GM23338 (cell line): ENCODE measurements at regions not wholly inside any gene's neighbourhood (a gene's known extent, or its start where the extent isn't known, plus 50 kb on each side); places are given as distances from the start of the nearest gene placed in this dataset.
A peak's percentile ranks its signal among the peaks of the same experiment; 100 is the strongest.

Source experiments
- ATAC-seq: fragments of 200-7000 bp; cut with Tn5 transposase; 3 replicates; pipeline ENCODE4 v1.9.1; 2020
- DNase-seq: peaks from one replicate; pipeline ENCODE4 v3.0.0-alpha.2; 2015; ENCODE audit warnings: low spot score
- H2AFZ ChIP-seq: fragments of 200-600 bp; sonication (generic); 2 replicates; pipeline ENCODE4 v1.8.0; 2016; ENCODE audit warnings: antibody characterized with exemption, mild to moderate bottlenecking, moderate library complexity
- H3F3A ChIP-seq: fragments of 200-600 bp; sonication (generic); replicated peaks from 2 replicates; pipeline ENCODE4 v1.8.0; 2017; ENCODE audit warnings: antibody characterized with exemption, mixed run types, low read depth
- H3K27ac ChIP-seq: fragments of 200-600 bp; sonication (generic); 2 replicates; pipeline ENCODE4 v1.6.1; 2016; ENCODE audit warnings: low read depth
- H3K27me3 ChIP-seq: fragments of 200-600 bp; sonication (generic); 2 replicates; pipeline ENCODE4 v1.8.0; 2016; ENCODE audit warnings: mild to moderate bottlenecking, mixed run types, moderate library complexity; ENCODE audit not compliant: insufficient read depth
- H3K36me3 ChIP-seq: fragments of 200-600 bp; sonication (generic); 2 replicates; pipeline ENCODE4 v1.8.0; 2016; ENCODE audit warnings: mild to moderate bottlenecking; ENCODE audit not compliant: insufficient read depth
- H3K4me1 ChIP-seq: fragments of 200-600 bp; sonication (generic); 2 replicates; pipeline ENCODE4 v1.8.0; 2016; ENCODE audit warnings: mild to moderate bottlenecking, moderate library complexity; ENCODE audit not compliant: insufficient read depth
- H3K4me2 ChIP-seq: fragments of 200-600 bp; sonication (generic); 2 replicates; pipeline ENCODE4 v1.7.1; 2017; ENCODE audit warnings: mixed run types
- H3K4me3 ChIP-seq: fragments of 200-600 bp; sonication (generic); 2 replicates; pipeline ENCODE4 v1.6.1; 2016; ENCODE audit warnings: mixed run types
- H3K79me2 ChIP-seq: fragments of 200-600 bp; sonication (generic); replicated peaks from 2 replicates; pipeline ENCODE4 v1.8.0; 2017; ENCODE audit warnings: mild to moderate bottlenecking; ENCODE audit not compliant: insufficient read depth
- H3K9me2 ChIP-seq: fragments of 200-600 bp; sonication (generic); 2 replicates; pipeline ENCODE4 v1.8.0; 2017; ENCODE audit not compliant: insufficient read depth
- H4K20me1 ChIP-seq: fragments of 200-600 bp; sonication (generic); replicated peaks from 2 replicates; pipeline ENCODE4 v1.8.0; 2017; ENCODE audit warnings: mild to moderate bottlenecking; ENCODE audit not compliant: insufficient read depth
- H3K27ac Mint-ChIP-seq: 2 replicates; pipeline ENCODE4 v1.8.0; 2020; ENCODE audit warnings: inconsistent platforms, mild to moderate bottlenecking, moderate library complexity, mixed read lengths
- H3K27me3 Mint-ChIP-seq: 3 replicates; pipeline ENCODE4 v1.8.0; 2022; ENCODE audit warnings: low read depth, mild to moderate bottlenecking, moderate library complexity, mixed read lengths, inconsistent platforms; ENCODE audit not compliant: insufficient read depth, poor library complexity
- H3K36me3 Mint-ChIP-seq: 3 replicates; pipeline ENCODE4 v1.8.0; 2021; ENCODE audit warnings: low read depth, mild to moderate bottlenecking, inconsistent platforms, moderate library complexity, mixed read lengths
- H3K4me1 Mint-ChIP-seq: 3 replicates; pipeline ENCODE4 v1.8.0; 2020; ENCODE audit warnings: mild to moderate bottlenecking, inconsistent platforms, mixed read lengths
- H3K4me3 Mint-ChIP-seq: 3 replicates; pipeline ENCODE4 v1.8.0; 2021; ENCODE audit warnings: moderate library complexity, mild to moderate bottlenecking, inconsistent platforms, mixed read lengths
- H3K9me3 Mint-ChIP-seq: 3 replicates; pipeline ENCODE4 v1.8.0; 2020; ENCODE audit warnings: moderate library complexity, mild to moderate bottlenecking, inconsistent platforms, mixed read lengths
- CREB1 ChIP-seq: fragments of 250-450 bp; sonication (Bioruptor Pico); IDR thresholded peaks from 2 replicates; pipeline ENCODE4 v1.5.0; 2020; ENCODE audit warnings: low read depth, mild to moderate bottlenecking, moderate library complexity
- CTCF ChIP-seq, 2 experiments: fragments of 200-600 bp in 1 of 2; sonication (generic) in 1 of 2; conservative IDR thresholded peaks; 2 replicates each; pipeline versions ENCODE4 v1.5.1 to v1.6.1; 2016 to 2017; ENCODE audit warnings: antibody characterized with exemption in 2 of 2, low read depth in 2 of 2, mild to moderate bottlenecking in 2 of 2, moderate library complexity in 1 of 2
- EZH2 ChIP-seq: fragments of 200-600 bp; sonication (generic); IDR thresholded peaks from one replicate; pipeline ENCODE4 v1.8.0; 2017; ENCODE audit warnings: antibody characterized with exemption, mild to moderate bottlenecking, low read depth; ENCODE audit not compliant: unreplicated experiment
- EZH2phosphoT487 ChIP-seq: fragments of 200-600 bp; sonication (generic); IDR thresholded peaks from one replicate; pipeline ENCODE4 v1.8.1; 2018; ENCODE audit warnings: antibody characterized with exemption; ENCODE audit not compliant: unreplicated experiment
- JUNB ChIP-seq: IDR thresholded peaks from one replicate; pipeline ENCODE4 v1.6.1; 2016; ENCODE audit warnings: antibody characterized with exemption; ENCODE audit not compliant: unreplicated experiment
- POLR2AphosphoS5 ChIP-seq: IDR thresholded peaks from 2 replicates; pipeline ENCODE4 v1.6.1; 2016; ENCODE audit warnings: antibody characterized with exemption, low read depth
- REST ChIP-seq: IDR thresholded peaks from one replicate; pipeline ENCODE4 v1.6.1; 2018; ENCODE audit warnings: antibody characterized with exemption; ENCODE audit not compliant: unreplicated experiment
- STAT1 ChIP-seq: IDR thresholded peaks from one replicate; pipeline ENCODE4 v1.6.1; 2016; ENCODE audit warnings: antibody characterized with exemption; ENCODE audit not compliant: unreplicated experiment
- ZNF114 ChIP-seq: fragments of 250-450 bp; sonication (Bioruptor Pico); IDR thresholded peaks from 2 replicates; pipeline ENCODE4 v1.5.0; 2020; ENCODE audit warnings: mild to moderate bottlenecking, moderate library complexity
- ZNF331 ChIP-seq: fragments of 250-450 bp; sonication (Bioruptor Pico); IDR thresholded peaks from 2 replicates; pipeline ENCODE4 v1.5.0; 2020; ENCODE audit warnings: low read depth, mild to moderate bottlenecking, moderate library complexity

- peak; percentile 60 for ATAC-seq
Observed at GRCh38 chr11:8832571-8833260, 78.3 kb upstream of the AKIP1 start.

More at GRCh38 chr11:8832571-8833260, 78.3 kb upstream of the AKIP1 start:
- H3K27ac ChIP-seq = peak overlapping the region; percentile 86
- H4K20me1 ChIP-seq = no peaks in the 10 kb centered on the region
- DNase-seq = peak; percentile 34
- H2AFZ ChIP-seq = peak overlapping the region; percentile 90; the same call in 1 of the 2 replicates
- peaks cover 9% of the 10 kb centered on the region; the same call in 1 of the 2 replicates for H3K9me2 ChIP-seq
- no peaks in the 10 kb centered on the region for H3K79me2 ChIP-seq
- H3K4me1 ChIP-seq = peaks cover 27% of the 10 kb centered on the region
- TF ChIP-seq STAT1 (no peak), POLR2AphosphoS5 (no peak), REST (no peak), EZH2 (no peak), CTCF (conservative IDR thresholded peaks at IDR 0.05; ENCODE audit: low read depth in 2 of 2) (no peak), JUNB (no peak), EZH2phosphoT487 (no peak), ZNF331 (CRISPR knock-in tag) (no peak), ZNF114 (CRISPR knock-in tag) (no peak), CREB1 (CRISPR knock-in tag) (no peak)
- H3K36me3 ChIP-seq = no peaks in the 10 kb centered on the region
- H3K4me3 ChIP-seq = no peak overlapping the region
- Mint-ChIP-seq H3K4me3 (no peak overlapping the region), H3K27ac (peak overlapping the region; percentile 72; the same call in 1 of the 2 replicates), H3K4me1 (peaks cover 25% of the 10 kb centered on the region), H3K9me3 (no peaks in the 10 kb centered on the region), H3K27me3 (no peaks in the 10 kb centered on the region), H3K36me3 (no peaks in the 10 kb centered on the region)
- no peaks in the 10 kb centered on the region for H3K27me3 ChIP-seq
- H3K4me2 ChIP-seq = no peak overlapping the region
- no peaks in the 10 kb centered on the region; the same call in 1 of the 2 replicates for H3F3A ChIP-seq
